CD4-positive, alpha-beta memory T cell (primary cell): ENCODE measurements at regions not wholly inside any gene's neighbourhood (a gene's known extent, or its start where the extent isn't known, plus 50 kb on each side); places are given as distances from the start of the nearest gene placed in this dataset.

Experiments used
- CTCF ChIA-PET: fragments of 350-600 bp; sonication (Branson Sonifier 250); formaldehyde crosslinking; loops from one replicate; lab custom pipeline; 2021; ENCODE audit warnings: inconsistent platforms; ENCODE audit not compliant: partially characterized antibody; lab: Charles Lee
- POLR2A ChIA-PET: fragments of 350-600 bp; sonication (Branson Sonifier 250); formaldehyde crosslinking; loops from one replicate; lab custom pipeline; 2021; ENCODE audit not compliant: partially characterized antibody; lab: Charles Lee
- DNase-seq, 5 donors: peaks; one replicate each; pipeline versions ENCODE4 v3.0.0 to v3.0.0-alpha.2; 2020 to 2022; ENCODE audit warnings: mixed read lengths in 1 of 5
- H3K27ac ChIP-seq: one replicate; pipeline ENCODE4 v1.7.0; 2013; ENCODE audit warnings: low read depth, low read length
- H3K27me3 ChIP-seq: 2 replicates; pipeline ENCODE4 v1.7.0; 2013; ENCODE audit warnings: mild to moderate bottlenecking, low read length, moderate library complexity; ENCODE audit not compliant: insufficient read depth
- H3K36me3 ChIP-seq: 2 replicates; pipeline ENCODE4 v1.7.0; 2013; ENCODE audit warnings: mild to moderate bottlenecking, low read length, moderate library complexity; ENCODE audit not compliant: insufficient read depth
- H3K4me1 ChIP-seq: 2 replicates; pipeline ENCODE4 v1.7.0; 2013; ENCODE audit warnings: mild to moderate bottlenecking, low read length, moderate library complexity; ENCODE audit not compliant: insufficient read depth
- H3K4me3 ChIP-seq, 2 donors: one replicate each; pipeline ENCODE4 v1.7.0; 2013; ENCODE audit warnings: low read length in 2 of 2, mild to moderate bottlenecking in 1 of 2
- H3K9me3 ChIP-seq, 2 donors: one replicate each; pipeline ENCODE4 v1.7.0; 2013; ENCODE audit warnings: low read length in 2 of 2, control low read depth in 1 of 2; ENCODE audit not compliant: control insufficient read depth in 1 of 2
- H3K27ac Mint-ChIP-seq, 7 donors: one replicate each; pipeline ENCODE4 v1.8.0; 2020 to 2021; ENCODE audit warnings: mixed read lengths in 7 of 7, mild to moderate bottlenecking in 6 of 7, inconsistent platforms in 3 of 7, moderate library complexity in 3 of 7
- H3K27me3 Mint-ChIP-seq, 2 donors: one replicate each; pipeline ENCODE4 v1.8.0; 2020 to 2021; ENCODE audit warnings: mixed read lengths in 2 of 2
- H3K36me3 Mint-ChIP-seq, 2 donors: one replicate each; pipeline ENCODE4 v1.8.0; 2020 to 2021; ENCODE audit warnings: mixed read lengths in 2 of 2, inconsistent platforms in 1 of 2, mild to moderate bottlenecking in 1 of 2
- H3K4me1 Mint-ChIP-seq, 4 donors: one replicate each; pipeline ENCODE4 v1.8.0; 2020 to 2021; ENCODE audit warnings: mixed read lengths in 4 of 4, mild to moderate bottlenecking in 1 of 4
- H3K4me3 Mint-ChIP-seq, 8 donors: one replicate each; pipeline ENCODE4 v1.8.0; 2020 to 2021; ENCODE audit warnings: mixed read lengths in 8 of 8, mild to moderate bottlenecking in 7 of 8, moderate library complexity in 6 of 8, inconsistent platforms in 3 of 8
- H3K9me3 Mint-ChIP-seq, 8 donors: one replicate each; pipeline ENCODE4 v1.8.0; 2020 to 2021; ENCODE audit warnings: mixed read lengths in 8 of 8, mild to moderate bottlenecking in 5 of 8, inconsistent platforms in 3 of 8, moderate library complexity in 1 of 8
- intact Hi-C: fragments of 100-400 bp; cut with micrococcal nuclease; formaldehyde crosslinking; loops from one replicate; pipeline ENCODE4 v1.15.1; 2023

DNA sequence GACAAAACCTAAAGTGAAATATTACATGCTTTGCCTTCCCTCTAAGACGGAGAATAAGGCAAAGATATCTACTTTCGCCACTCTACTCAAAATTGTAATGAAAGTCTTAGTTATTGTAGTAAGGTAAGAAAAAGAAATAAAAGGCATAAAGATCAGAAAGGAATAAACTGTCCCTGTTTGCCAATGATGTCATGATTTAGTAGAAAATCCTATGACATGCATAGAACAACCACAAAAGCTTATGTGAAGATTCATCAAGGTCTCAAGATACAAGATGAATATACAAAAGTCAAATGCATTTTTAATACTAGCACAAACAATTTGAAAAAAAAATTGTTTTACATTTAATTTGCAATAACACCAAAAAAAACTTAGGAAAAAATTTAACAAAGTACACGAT is 64.0 kb upstream of the FOXQ1 start:
- Mint-ChIP-seq H3K27me3 (peaks cover 0 to 7% of the 10 kb centered on the region in 2 donors), H3K36me3 (no peaks in the 10 kb centered on the region), H3K4me3 (no peak overlapping the region), H3K4me1 (no peaks in the 10 kb centered on the region), H3K9me3 (no peaks in the 10 kb centered on the region), H3K27ac (no peak overlapping the region)
- Histone ChIP-seq H3K4me1 (no peaks in the 10 kb centered on the region), H3K4me3 (no peak overlapping the region), H3K27me3 (no peaks in the 10 kb centered on the region), H3K27ac (no peak overlapping the region), H3K9me3 (no peaks in the 10 kb centered on the region), H3K36me3 (no peaks in the 10 kb centered on the region)
- intact Hi-C loops, result no loop called here
- ChIA-PET CTCF (no interaction called here), POLR2A (no interaction called here)
- no peak for DNase-seq

DNA sequence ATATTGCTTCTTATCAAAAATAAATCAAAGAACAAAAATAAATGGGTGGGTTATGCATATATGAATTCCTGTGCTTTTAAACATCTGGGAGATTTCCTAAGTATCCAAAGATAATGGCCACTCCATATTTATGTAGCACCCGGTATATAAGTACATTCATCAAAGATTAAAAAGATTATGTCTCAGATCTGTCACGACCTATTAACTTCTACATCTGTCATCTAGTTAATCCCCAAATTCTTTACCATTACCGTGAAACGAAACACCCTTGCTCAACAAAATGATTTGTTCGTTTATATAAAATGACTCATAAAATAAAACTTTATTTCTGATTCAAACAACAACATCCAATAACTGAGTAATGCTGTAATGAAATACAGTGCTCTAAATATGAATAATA is 64.8 kb upstream of the FOXQ1 start:
- Mint-ChIP-seq H3K36me3 (no peaks in the 10 kb centered on the region), H3K4me3 (no peak overlapping the region), H3K27ac (no peak overlapping the region), H3K9me3 (no peaks in the 10 kb centered on the region), H3K4me1 (no peaks in the 10 kb centered on the region), H3K27me3 (peaks cover 0 to 4% of the 10 kb centered on the region in 2 donors)
- DNase-seq, result no peak
- POLR2A ChIA-PET, result no interaction called here
- H3K27ac ChIP-seq, result no peak overlapping the region
- no peak overlapping the region for H3K4me3 ChIP-seq
- no peaks in the 10 kb centered on the region for H3K36me3 ChIP-seq
- no peaks in the 10 kb centered on the region for H3K9me3 ChIP-seq
- no peaks in the 10 kb centered on the region for H3K4me1 ChIP-seq
- CTCF ChIA-PET, result no interaction called here
- intact Hi-C loops, result no loop called here
- no peaks in the 10 kb centered on the region for H3K27me3 ChIP-seq

DNA sequence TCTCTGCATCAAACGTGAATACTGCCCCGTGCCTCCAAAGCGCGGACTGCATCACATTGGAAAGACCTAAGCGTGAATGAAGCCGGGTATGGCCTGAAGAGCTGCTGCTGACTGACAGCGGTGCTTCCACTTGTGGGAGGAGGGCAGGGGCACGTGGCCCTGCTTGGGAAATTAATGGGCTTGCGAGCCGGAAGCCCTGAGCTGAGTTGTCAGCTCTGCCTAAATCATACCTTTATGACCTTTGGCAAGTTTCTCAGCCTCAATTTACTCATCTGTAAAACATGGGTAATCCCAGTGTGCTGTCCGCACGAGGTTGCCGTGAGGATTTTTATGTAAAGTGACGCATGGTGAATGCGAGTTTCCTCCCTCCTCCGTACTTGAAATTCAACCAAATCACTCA is 67.0 kb upstream of the FOXQ1 start:
- Histone ChIP-seq H3K36me3 (no peaks in the 10 kb centered on the region), H3K4me1 (no peaks in the 10 kb centered on the region), H3K9me3 (no peaks in the 10 kb centered on the region), H3K4me3 (no peak overlapping the region), H3K27ac (no peak overlapping the region), H3K27me3 (no peaks in the 10 kb centered on the region)
- peaks cover 0 to 4% of the 10 kb centered on the region in 2 donors for H3K27me3 Mint-ChIP-seq
- H3K4me1 Mint-ChIP-seq, result no peaks in the 10 kb centered on the region
- DNase-seq, result no peak
- no peaks in the 10 kb centered on the region for H3K9me3 Mint-ChIP-seq
- H3K27ac Mint-ChIP-seq, result no peak overlapping the region
- H3K4me3 Mint-ChIP-seq, result no peak overlapping the region
- ChIA-PET POLR2A (no interaction called here), CTCF (no interaction called here)
- H3K36me3 Mint-ChIP-seq, result no peaks in the 10 kb centered on the region
- intact Hi-C loops, result no loop called here

DNA sequence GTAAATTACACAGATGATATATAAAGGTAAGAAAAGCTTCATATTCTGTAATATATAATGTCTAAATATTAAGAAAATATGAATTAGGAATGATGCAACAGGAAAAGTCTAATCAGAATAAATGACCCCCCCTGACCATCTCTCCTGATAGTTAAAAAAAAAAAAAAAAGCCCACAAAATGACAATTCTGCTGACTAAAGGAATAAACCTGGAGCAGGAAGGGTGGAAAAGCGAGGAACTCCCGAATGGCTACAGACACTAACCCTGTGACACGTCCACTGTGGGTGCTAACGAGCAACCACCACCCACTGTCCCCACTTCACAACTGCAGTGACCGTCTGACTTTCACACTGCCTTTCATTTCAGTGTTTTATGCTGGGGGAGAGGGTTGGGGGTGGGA is 67.6 kb upstream of the FOXQ1 start:
- H3K4me3 ChIP-seq, result no peak overlapping the region
- no peak overlapping the region for H3K27ac ChIP-seq
- no peaks in the 10 kb centered on the region for H3K36me3 ChIP-seq
- ChIA-PET POLR2A (no interaction called here), CTCF (no interaction called here)
- H3K9me3 Mint-ChIP-seq, result no peaks in the 10 kb centered on the region
- H3K27ac Mint-ChIP-seq, result no peak overlapping the region
- H3K4me1 ChIP-seq, result no peaks in the 10 kb centered on the region
- H3K4me1 Mint-ChIP-seq, result no peaks in the 10 kb centered on the region
- no peak for DNase-seq
- no peaks in the 10 kb centered on the region for H3K27me3 ChIP-seq
- no peaks in the 10 kb centered on the region for H3K9me3 ChIP-seq
- H3K27me3 Mint-ChIP-seq, result peaks cover 0 to 2% of the 10 kb centered on the region in 2 donors
- no peak overlapping the region for H3K4me3 Mint-ChIP-seq
- no peaks in the 10 kb centered on the region for H3K36me3 Mint-ChIP-seq
- intact Hi-C loops, result no loop called here

DNA sequence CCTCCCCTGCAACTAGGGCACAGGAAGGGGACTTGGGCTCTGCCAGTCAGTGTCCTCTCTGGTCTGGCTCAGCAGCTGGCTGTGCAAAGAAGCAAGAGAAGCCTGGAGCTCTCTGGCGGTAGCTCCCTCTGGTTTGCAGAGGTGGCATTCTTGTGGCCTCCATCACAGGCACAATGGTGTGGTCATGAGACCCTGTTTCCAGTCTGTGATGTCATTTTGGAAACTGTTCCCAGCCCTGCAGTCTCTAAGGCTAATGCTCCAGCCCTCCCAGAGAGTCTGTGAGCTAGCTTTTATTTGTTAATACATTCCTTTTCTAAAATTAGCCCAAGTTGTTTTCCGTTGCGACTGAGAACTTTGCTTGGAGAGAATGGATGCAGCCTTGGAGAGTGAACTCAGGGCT is 69.5 kb upstream of the FOXQ1 start:
- Histone ChIP-seq H3K36me3 (no peaks in the 10 kb centered on the region), H3K27ac (no peak overlapping the region), H3K4me3 (no peak overlapping the region), H3K27me3 (no peaks in the 10 kb centered on the region), H3K4me1 (no peaks in the 10 kb centered on the region), H3K9me3 (no peaks in the 10 kb centered on the region)
- H3K9me3 Mint-ChIP-seq, result no peaks in the 10 kb centered on the region
- no peak overlapping the region for H3K4me3 Mint-ChIP-seq
- ChIA-PET CTCF (no interaction called here), POLR2A (no interaction called here)
- peaks cover 2 to 4% of the 10 kb centered on the region in 2 donors for H3K27me3 Mint-ChIP-seq
- intact Hi-C loops, result no loop called here
- no peaks in the 10 kb centered on the region for H3K36me3 Mint-ChIP-seq
- DNase-seq, result no peak
- H3K27ac Mint-ChIP-seq, result no peak overlapping the region
- H3K4me1 Mint-ChIP-seq, result no peaks in the 10 kb centered on the region

DNA sequence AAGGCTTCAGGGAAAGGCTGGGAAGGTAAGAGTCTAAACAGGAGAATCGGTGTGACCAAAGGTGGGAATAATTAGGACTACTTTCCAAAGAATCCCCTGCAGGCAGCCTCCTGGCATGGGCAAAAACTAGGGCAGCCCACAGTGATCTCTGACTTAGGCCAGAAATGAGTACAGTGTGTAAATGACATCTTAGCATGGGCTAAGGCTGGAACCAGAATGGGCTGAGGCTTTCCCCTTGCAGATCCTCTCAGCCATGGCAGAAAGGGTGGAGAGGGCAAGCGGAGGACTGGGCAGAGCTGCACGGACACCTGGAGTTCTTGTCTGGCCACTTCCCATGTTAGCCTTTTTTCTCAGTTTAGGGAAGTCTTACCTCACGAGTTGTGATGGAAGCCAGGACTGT is 69.9 kb upstream of the FOXQ1 start:
- H3K9me3 ChIP-seq, result no peaks in the 10 kb centered on the region
- Mint-ChIP-seq H3K36me3 (no peaks in the 10 kb centered on the region), H3K9me3 (no peaks in the 10 kb centered on the region), H3K27me3 (peaks cover 2 to 4% of the 10 kb centered on the region in 2 donors), H3K27ac (no peak overlapping the region), H3K4me3 (no peak overlapping the region), H3K4me1 (no peaks in the 10 kb centered on the region)
- CTCF ChIA-PET, result no interaction called here
- no peaks in the 10 kb centered on the region for H3K27me3 ChIP-seq
- H3K4me3 ChIP-seq, result no peak overlapping the region
- POLR2A ChIA-PET, result no interaction called here
- no peaks in the 10 kb centered on the region for H3K36me3 ChIP-seq
- DNase-seq, result no peak
- H3K4me1 ChIP-seq, result no peaks in the 10 kb centered on the region
- intact Hi-C loops, result no loop called here
- H3K27ac ChIP-seq, result no peak overlapping the region

DNA sequence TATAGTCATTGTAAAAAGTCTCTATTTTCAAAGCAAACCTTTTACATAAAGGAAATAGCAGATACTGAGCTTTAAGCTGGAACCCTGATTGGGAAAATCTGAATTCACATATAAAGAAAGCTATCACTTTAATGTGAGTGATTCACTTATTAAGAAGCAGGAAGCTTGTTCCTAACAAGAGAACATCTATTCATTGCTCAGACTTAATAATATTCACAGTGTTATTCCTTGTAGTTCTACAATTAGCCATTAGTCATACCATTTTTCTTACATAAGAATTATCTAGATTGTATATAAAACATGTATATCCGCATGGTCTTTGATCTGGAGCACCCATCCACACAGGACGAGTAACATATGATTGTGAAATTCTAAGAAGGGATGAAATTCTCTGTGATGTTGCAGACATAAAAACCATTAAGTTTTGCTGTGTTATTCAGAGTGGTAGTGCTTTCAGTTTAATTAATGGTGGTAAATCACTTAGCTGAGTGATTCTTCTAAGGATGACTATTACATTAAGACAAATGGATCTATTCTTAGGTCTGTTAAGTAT is 71.1 kb upstream of the FOXQ1 start:
- H3K36me3 ChIP-seq, result no peaks in the 10 kb centered on the region
- no peaks in the 10 kb centered on the region for H3K27me3 ChIP-seq
- H3K27ac ChIP-seq, result no peak overlapping the region
- Mint-ChIP-seq H3K27me3 (peaks cover 3 to 4% of the 10 kb centered on the region in 2 donors), H3K4me1 (no peaks in the 10 kb centered on the region), H3K9me3 (no peaks in the 10 kb centered on the region), H3K36me3 (no peaks in the 10 kb centered on the region), H3K27ac (no peak overlapping the region), H3K4me3 (no peak overlapping the region)
- no peak for DNase-seq
- no peaks in the 10 kb centered on the region for H3K9me3 ChIP-seq
- H3K4me1 ChIP-seq, result no peaks in the 10 kb centered on the region
- ChIA-PET CTCF (no interaction called here), POLR2A (no interaction called here)
- intact Hi-C loops, result no loop called here
- no peak overlapping the region for H3K4me3 ChIP-seq

DNA sequence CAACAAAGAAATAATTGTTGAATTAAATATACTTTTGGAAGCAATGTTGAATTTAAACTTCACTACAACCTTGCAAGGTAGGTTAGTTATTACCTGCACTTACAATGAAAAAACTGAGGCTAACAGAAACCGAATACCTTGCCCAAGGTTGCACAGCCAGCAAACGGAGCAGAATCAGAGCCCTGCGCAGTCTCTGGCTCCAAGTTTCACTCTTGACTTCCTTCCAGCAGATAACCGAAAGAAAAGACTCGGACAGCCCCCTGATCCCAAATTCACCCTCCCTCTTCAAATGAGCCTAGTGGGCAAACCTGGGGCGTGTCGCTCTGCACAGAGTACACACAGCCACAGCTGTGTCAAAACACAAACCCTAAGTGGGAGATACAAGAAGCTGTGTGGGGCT is 72.1 kb upstream of the FOXQ1 start:
- DNase-seq, result no peak
- Mint-ChIP-seq H3K9me3 (no peaks in the 10 kb centered on the region), H3K27ac (no peak overlapping the region), H3K36me3 (no peaks in the 10 kb centered on the region), H3K4me3 (no peak overlapping the region), H3K27me3 (peaks cover 3 to 4% of the 10 kb centered on the region in 2 donors), H3K4me1 (no peaks in the 10 kb centered on the region)
- CTCF ChIA-PET, result no interaction called here
- Histone ChIP-seq H3K36me3 (no peaks in the 10 kb centered on the region), H3K4me3 (no peak overlapping the region), H3K4me1 (no peaks in the 10 kb centered on the region), H3K9me3 (no peaks in the 10 kb centered on the region), H3K27me3 (no peaks in the 10 kb centered on the region), H3K27ac (no peak overlapping the region)
- intact Hi-C loops, result no loop called here
- POLR2A ChIA-PET, result no interaction called here
